ENCODE measurements at regions not wholly inside any gene's neighbourhood (a gene's known extent, or its start where the extent isn't known, plus 50 kb on each side); places are given as distances from the start of the nearest gene placed in this dataset.

GRCh38 chr1:4029376-4029775, 129.3 kb upstream of the C1orf174 start:
- TF ChIP-seq POLR2A (IDR thresholded peaks at IDR 0.05; ENCODE audit: low read depth, low read length): no peak
- TF ChIP-seq POLR2AphosphoS5 (IDR thresholded peaks at IDR 0.05; ENCODE audit: low read depth, low read length): no peak
- TF ChIP-seq TAF1 (IDR thresholded peaks at IDR 0.05; ENCODE audit: low read depth, low read length): no peak
- TF ChIP-seq SPI1 (IDR thresholded peaks at IDR 0.05; ENCODE audit: low read depth, low read length): no peak
